ENCODE measurements at regions not wholly inside any gene's neighbourhood (a gene's known extent, or its start where the extent isn't known, plus 50 kb on each side); places are given as distances from the start of the nearest gene placed in this dataset.

DNA sequence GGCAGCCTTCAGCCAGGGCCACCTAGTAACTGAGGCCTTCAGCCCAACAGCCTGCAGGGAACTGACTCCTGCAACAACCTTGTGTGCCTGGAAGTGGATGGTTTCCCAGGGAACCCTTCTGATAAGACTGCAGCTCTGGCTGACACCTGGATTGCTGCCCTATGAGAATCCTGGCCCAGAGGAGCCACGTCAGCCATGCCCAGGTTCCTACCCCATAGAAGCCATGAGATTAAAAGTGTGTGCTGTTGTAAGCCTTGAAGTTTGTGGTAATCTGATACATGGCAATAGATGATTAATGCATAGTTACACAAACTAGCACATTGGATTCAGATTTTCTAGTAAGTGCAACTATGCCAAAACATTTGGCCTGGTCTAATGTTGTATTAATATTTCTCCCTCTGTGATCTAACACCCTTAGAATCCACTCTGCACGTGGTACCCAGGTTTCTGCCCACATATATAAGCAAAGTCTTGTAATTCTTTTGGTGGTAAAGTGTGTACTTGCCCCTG lies 64.8 kb upstream of the BEGAIN start:
- TF ChIP-seq, protein P1, sequence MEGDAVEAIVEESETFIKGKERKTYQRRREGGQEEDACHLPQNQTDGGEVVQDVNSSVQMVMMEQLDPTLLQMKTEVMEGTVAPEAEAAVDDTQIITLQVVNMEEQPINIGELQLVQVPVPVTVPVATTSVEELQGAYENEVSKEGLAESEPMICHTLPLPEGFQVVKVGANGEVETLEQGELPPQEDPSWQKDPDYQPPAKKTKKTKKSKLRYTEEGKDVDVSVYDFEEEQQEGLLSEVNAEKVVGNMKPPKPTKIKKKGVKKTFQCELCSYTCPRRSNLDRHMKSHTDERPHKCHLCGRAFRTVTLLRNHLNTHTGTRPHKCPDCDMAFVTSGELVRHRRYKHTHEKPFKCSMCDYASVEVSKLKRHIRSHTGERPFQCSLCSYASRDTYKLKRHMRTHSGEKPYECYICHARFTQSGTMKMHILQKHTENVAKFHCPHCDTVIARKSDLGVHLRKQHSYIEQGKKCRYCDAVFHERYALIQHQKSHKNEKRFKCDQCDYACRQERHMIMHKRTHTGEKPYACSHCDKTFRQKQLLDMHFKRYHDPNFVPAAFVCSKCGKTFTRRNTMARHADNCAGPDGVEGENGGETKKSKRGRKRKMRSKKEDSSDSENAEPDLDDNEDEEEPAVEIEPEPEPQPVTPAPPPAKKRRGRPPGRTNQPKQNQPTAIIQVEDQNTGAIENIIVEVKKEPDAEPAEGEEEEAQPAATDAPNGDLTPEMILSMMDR (conservative IDR thresholded peaks at IDR 0.05; ENCODE audit: low read depth, low read length), result no peak
- TF ChIP-seq EZH2 (IDR thresholded peaks at IDR 0.05; ENCODE audit: low read length, unreplicated experiment), result no peak
- no peak for TF ChIP-seq EZH2phosphoT487 (IDR thresholded peaks at IDR 0.05; ENCODE audit: borderline replicate concordance, low read length)
